Hepatocyte (in vitro differentiated cells): ENCODE measurements at regions not wholly inside any gene's neighbourhood (a gene's known extent, or its start where the extent isn't known, plus 50 kb on each side); places are given as distances from the start of the nearest gene placed in this dataset.

Experiments
- DNase-seq: peaks from one replicate; pipeline ENCODE4 v3.0.0-alpha.2; 2016; ENCODE audit warnings: low spot score
- H2AFZ ChIP-seq: fragments of 200-600 bp; sonication (generic); 2 replicates; pipeline ENCODE4 v1.6.0; 2016; ENCODE audit warnings: antibody characterized with exemption, mild to moderate bottlenecking
- H3K27ac ChIP-seq: fragments of 200-600 bp; sonication (generic); 2 replicates; pipeline ENCODE4 v1.5.1; 2016; ENCODE audit warnings: mild to moderate bottlenecking
- H3K27me3 ChIP-seq: fragments of 200-600 bp; sonication (generic); 2 replicates; pipeline ENCODE4 v1.6.1; 2016
- H3K36me3 ChIP-seq: fragments of 200-600 bp; sonication (generic); replicated peaks from 2 replicates; pipeline ENCODE4 v1.5.1; 2016; ENCODE audit warnings: low read depth; ENCODE audit not compliant: insufficient read depth
- H3K4me1 ChIP-seq: fragments of 200-600 bp; sonication (generic); 2 replicates; pipeline ENCODE4 v1.5.1; 2016; ENCODE audit warnings: mild to moderate bottlenecking, moderate library complexity; ENCODE audit not compliant: insufficient read depth
- H3K4me2 ChIP-seq: fragments of 200-600 bp; sonication (generic); 2 replicates; pipeline ENCODE4 v1.6.0; 2016
- H3K4me3 ChIP-seq: fragments of 200-600 bp; sonication (generic); 2 replicates; pipeline ENCODE4 v1.5.1; 2016; ENCODE audit warnings: mild to moderate bottlenecking
- H3K79me2 ChIP-seq: fragments of 200-600 bp; sonication (generic); 2 replicates; pipeline ENCODE4 v1.6.0; 2017; ENCODE audit warnings: mild to moderate bottlenecking
- H3K9me2 ChIP-seq: fragments of 200-600 bp; sonication (generic); replicated peaks from 2 replicates; pipeline ENCODE4 v1.6.0; 2017; ENCODE audit warnings: mild to moderate bottlenecking; ENCODE audit not compliant: insufficient read depth
- H3K9me3 ChIP-seq: fragments of 200-600 bp; sonication (generic); 2 replicates; pipeline ENCODE4 v1.5.1; 2016; ENCODE audit warnings: low read depth, mild to moderate bottlenecking
- H4K20me1 ChIP-seq: fragments of 200-600 bp; sonication (generic); 2 replicates; pipeline ENCODE4 v1.6.0; 2016; ENCODE audit warnings: mild to moderate bottlenecking; ENCODE audit not compliant: insufficient read depth, poor library complexity, severe bottlenecking
- EZH2 ChIP-seq: fragments of 200-600 bp; sonication (generic); IDR thresholded peaks from 2 replicates; pipeline ENCODE4 v1.6.1; 2016; ENCODE audit warnings: antibody characterized with exemption, mild to moderate bottlenecking, borderline replicate concordance
- EZH2phosphoT487 ChIP-seq: fragments of 200-600 bp; sonication (generic); IDR thresholded peaks from one replicate; pipeline ENCODE4 v1.6.1; 2018; ENCODE audit warnings: antibody characterized with exemption, mild to moderate bottlenecking, low read depth, moderate library complexity; ENCODE audit not compliant: unreplicated experiment, severe bottlenecking
- WGBS: methylation state at CpG from one replicate; pipeline ENCODE4 v1.1.6; 2016; ENCODE audit warnings: low lambda C conversion rate; ENCODE audit errors: missing lambda C conversion rate; 5-methylcytosine and 5-hydroxymethylcytosine counted together
- TF ChIP-seq, protein P1 (sequence below): fragments of 200-600 bp; sonication (generic); IDR thresholded peaks from 2 replicates; pipeline ENCODE4 v1.5.1; 2016; ENCODE audit warnings: antibody characterized with exemption, mild to moderate bottlenecking; ENCODE audit not compliant: poor library complexity

DNA sequence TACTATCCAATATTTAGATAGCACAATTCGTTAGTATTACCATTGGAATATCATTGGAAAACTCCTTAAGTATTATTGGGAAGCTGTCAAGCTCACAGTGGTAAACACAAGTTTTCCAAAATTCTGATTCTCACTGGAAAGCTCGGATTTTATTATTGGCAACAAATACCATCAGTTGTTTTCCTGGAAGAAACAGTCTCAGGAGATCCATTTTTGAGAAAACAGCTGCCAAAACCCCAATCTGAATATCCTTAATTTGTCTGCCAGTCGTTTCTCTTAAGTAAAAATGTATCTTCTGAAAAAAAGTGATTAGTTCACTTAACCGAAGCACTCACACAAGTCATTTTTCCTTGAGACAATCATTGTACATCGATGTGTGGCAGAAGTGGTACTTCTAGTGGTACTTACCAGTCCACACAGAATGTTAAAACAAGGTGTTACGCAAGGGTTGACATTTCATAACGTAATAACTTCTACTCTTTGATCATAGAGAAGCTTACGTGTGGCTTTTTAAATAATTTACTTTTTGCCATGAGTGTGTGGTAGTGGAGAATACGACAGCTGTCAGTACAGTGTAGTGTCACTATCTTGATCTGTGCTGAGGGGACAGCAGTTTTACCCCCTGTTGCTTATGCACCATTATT, 74.9 kb downstream of the FAM43A start:
- no peak for TF ChIP-seq EZH2
- TF ChIP-seq, protein P1, sequence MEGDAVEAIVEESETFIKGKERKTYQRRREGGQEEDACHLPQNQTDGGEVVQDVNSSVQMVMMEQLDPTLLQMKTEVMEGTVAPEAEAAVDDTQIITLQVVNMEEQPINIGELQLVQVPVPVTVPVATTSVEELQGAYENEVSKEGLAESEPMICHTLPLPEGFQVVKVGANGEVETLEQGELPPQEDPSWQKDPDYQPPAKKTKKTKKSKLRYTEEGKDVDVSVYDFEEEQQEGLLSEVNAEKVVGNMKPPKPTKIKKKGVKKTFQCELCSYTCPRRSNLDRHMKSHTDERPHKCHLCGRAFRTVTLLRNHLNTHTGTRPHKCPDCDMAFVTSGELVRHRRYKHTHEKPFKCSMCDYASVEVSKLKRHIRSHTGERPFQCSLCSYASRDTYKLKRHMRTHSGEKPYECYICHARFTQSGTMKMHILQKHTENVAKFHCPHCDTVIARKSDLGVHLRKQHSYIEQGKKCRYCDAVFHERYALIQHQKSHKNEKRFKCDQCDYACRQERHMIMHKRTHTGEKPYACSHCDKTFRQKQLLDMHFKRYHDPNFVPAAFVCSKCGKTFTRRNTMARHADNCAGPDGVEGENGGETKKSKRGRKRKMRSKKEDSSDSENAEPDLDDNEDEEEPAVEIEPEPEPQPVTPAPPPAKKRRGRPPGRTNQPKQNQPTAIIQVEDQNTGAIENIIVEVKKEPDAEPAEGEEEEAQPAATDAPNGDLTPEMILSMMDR = no peak
- TF ChIP-seq EZH2phosphoT487 = no peak
- H3K4me1 ChIP-seq = no peaks in the 10 kb centered on the region
- H3K4me2 ChIP-seq = no peak overlapping the region
- DNase-seq = no peak
- no peak overlapping the region for H3K27ac ChIP-seq
- H3K79me2 ChIP-seq = no peaks in the 10 kb centered on the region
- no peaks in the 10 kb centered on the region for H4K20me1 ChIP-seq
- no peaks in the 10 kb centered on the region for H3K36me3 ChIP-seq
- WGBS = 86% methylated on average over 9 of the region's 9 CpGs
- no peaks in the 10 kb centered on the region for H3K9me3 ChIP-seq
- H3K4me3 ChIP-seq = no peak overlapping the region
- peaks cover 8% of the 10 kb centered on the region for H3K27me3 ChIP-seq
- H2AFZ ChIP-seq = no peak overlapping the region
- no peaks in the 10 kb centered on the region for H3K9me2 ChIP-seq

DNA sequence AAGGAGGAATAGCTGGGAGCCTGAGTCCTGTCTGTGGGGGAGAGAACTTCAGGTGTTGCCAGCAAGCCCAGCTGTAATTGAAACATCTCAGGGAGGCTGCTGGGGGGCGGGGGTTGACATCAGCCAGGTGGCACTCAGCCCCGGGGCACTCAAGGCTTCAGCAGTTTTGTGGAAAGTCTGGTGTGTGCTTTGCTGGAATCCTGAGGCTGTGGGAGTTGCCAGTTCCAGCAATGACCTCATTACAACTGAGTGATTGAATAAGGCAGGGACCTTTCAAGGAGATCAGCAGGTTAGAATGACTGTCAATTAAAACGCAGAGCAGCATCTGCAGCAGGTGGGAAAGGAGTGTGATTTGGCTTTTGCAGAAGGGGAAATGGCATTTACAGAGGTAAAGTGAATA, 75.7 kb downstream of the FAM43A start:
- Histone ChIP-seq H3K36me3 (no peaks in the 10 kb centered on the region), H3K27ac (no peak overlapping the region), H3K4me1 (no peaks in the 10 kb centered on the region), H3K4me3 (no peak overlapping the region), H2AFZ (no peak overlapping the region), H3K9me2 (no peaks in the 10 kb centered on the region), H3K4me2 (no peak overlapping the region), H3K79me2 (no peaks in the 10 kb centered on the region), H4K20me1 (no peaks in the 10 kb centered on the region), H3K27me3 (peaks cover 8% of the 10 kb centered on the region), H3K9me3 (no peaks in the 10 kb centered on the region)
- no peak for DNase-seq
- TF ChIP-seq EZH2 = no peak
- TF ChIP-seq EZH2phosphoT487 = no peak
- TF ChIP-seq, protein P1 = no peak
- 35% methylated on average over 3 of the region's 3 CpGs for WGBS

GRCh38 chr3:194766845-194767244, 81.2 kb downstream of the FAM43A start:
- H3K79me2 ChIP-seq = no peaks in the 10 kb centered on the region

More at GRCh38 chr3:194766845-194767244, 81.2 kb downstream of the FAM43A start:
- H4K20me1 ChIP-seq = no peaks in the 10 kb centered on the region
- H3K4me2 ChIP-seq = no peak overlapping the region
- DNase-seq = no peak
- no peak overlapping the region for H3K4me3 ChIP-seq
- H3K9me3 ChIP-seq = no peaks in the 10 kb centered on the region
- no peak for TF ChIP-seq EZH2phosphoT487
- TF ChIP-seq, protein P1 = no peak
- TF ChIP-seq EZH2 = no peak
- H2AFZ ChIP-seq = no peak overlapping the region
- no peak overlapping the region for H3K27ac ChIP-seq
- no peaks in the 10 kb centered on the region for H3K4me1 ChIP-seq
- H3K27me3 ChIP-seq = peaks cover 7% of the 10 kb centered on the region
- WGBS = 83% methylated on average over 7 of the region's 7 CpGs
- no peaks in the 10 kb centered on the region for H3K36me3 ChIP-seq
- no peaks in the 10 kb centered on the region for H3K9me2 ChIP-seq
